ENCODE measurements at regions not wholly inside any gene's neighbourhood (a gene's known extent, or its start where the extent isn't known, plus 50 kb on each side); places are given as distances from the start of the nearest gene placed in this dataset.
"Not testable (repeated sequence)": the region's sequence is repeated elsewhere in the genome, so short reads cannot be mapped to it uniquely, and the experiment has no call there.

DNA sequence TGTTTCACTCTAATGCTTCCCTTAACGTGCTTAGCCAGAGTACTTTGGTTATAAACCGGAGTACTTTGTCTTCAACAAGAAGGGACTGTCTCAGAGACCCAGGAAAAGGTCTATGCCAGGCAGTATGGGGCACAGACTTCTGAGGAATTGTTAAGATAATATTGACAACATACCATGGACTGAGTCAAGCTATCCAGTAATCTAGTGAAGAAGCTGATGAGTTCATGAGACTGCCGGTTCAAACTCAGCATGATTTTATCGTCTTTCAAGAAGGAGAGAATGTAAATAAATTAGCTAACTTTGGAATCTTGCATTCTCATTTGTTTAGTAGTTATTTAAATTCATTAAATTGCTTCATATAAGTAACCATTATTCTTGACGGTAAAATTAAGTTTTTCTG, 546.1 kb downstream of the PPP4R3C start:
- no peak overlapping the region for H3K27ac ChIP-seq
- no peaks in the 10 kb centered on the region for H3K9me3 ChIP-seq
- H3K4me1 ChIP-seq, result no peaks in the 10 kb centered on the region
- no peak for DNase-seq
- H3K4me3 ChIP-seq, result no peak overlapping the region
- 75 to 84% (median 80%) methylated on average over 5 of the region's 5 CpGs for WGBS, 5 donors
- H3K36me3 ChIP-seq, result no peaks in the 10 kb centered on the region
- TF ChIP-seq POLR2AphosphoS5 (IDR thresholded peaks at IDR 0.05), result no peak
- H3K27me3 ChIP-seq, result no peaks in the 10 kb centered on the region
- intact Hi-C loops (cut with DNase I; ENCODE audit: low total_unique reads), result no loop called here

DNA sequence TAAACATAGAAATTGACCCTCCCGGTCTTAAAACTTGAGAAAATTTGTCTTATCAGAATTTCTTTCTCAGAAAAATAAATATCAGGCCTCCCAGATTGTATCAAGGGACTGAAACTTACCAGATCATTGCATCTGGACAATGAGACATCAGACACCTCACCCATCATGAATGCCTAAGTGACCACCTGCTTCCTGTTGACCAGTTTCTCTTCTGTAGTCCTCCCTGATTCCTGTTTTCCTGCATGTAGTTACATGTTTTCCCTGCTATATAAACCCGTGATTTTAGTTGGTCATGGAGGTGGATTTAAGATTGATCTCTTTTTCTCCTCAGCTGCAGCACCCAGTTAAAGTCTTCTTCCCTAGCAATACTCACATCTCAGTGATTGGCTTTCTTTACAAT, 548.1 kb downstream of the PPP4R3C start:
- no peaks in the 10 kb centered on the region for H3K36me3 ChIP-seq
- TF ChIP-seq, protein P1, sequence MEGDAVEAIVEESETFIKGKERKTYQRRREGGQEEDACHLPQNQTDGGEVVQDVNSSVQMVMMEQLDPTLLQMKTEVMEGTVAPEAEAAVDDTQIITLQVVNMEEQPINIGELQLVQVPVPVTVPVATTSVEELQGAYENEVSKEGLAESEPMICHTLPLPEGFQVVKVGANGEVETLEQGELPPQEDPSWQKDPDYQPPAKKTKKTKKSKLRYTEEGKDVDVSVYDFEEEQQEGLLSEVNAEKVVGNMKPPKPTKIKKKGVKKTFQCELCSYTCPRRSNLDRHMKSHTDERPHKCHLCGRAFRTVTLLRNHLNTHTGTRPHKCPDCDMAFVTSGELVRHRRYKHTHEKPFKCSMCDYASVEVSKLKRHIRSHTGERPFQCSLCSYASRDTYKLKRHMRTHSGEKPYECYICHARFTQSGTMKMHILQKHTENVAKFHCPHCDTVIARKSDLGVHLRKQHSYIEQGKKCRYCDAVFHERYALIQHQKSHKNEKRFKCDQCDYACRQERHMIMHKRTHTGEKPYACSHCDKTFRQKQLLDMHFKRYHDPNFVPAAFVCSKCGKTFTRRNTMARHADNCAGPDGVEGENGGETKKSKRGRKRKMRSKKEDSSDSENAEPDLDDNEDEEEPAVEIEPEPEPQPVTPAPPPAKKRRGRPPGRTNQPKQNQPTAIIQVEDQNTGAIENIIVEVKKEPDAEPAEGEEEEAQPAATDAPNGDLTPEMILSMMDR (IDR thresholded peaks at IDR 0.05), result no peak
- no peak for TF ChIP-seq EP300 (IDR thresholded peaks at IDR 0.05)
- no peak for TF ChIP-seq POLR2AphosphoS5 (IDR thresholded peaks at IDR 0.05)
- no peak for TF ChIP-seq POLR2A (IDR thresholded peaks at IDR 0.05)
- H3K27ac ChIP-seq, result no peak overlapping the region
- H3K4me1 ChIP-seq, result no peaks in the 10 kb centered on the region
- no peak overlapping the region for H3K4me3 ChIP-seq
- H3K9me3 ChIP-seq, result no peaks in the 10 kb centered on the region
- no peaks in the 10 kb centered on the region for H3K27me3 ChIP-seq
- WGBS, 5 donors, result 33 to 47% (median 41%) methylated on average over 2 of the region's 2 CpGs
- intact Hi-C loops (cut with DNase I; ENCODE audit: low total_unique reads), result no loop called here
- DNase-seq, result no peak

DNA sequence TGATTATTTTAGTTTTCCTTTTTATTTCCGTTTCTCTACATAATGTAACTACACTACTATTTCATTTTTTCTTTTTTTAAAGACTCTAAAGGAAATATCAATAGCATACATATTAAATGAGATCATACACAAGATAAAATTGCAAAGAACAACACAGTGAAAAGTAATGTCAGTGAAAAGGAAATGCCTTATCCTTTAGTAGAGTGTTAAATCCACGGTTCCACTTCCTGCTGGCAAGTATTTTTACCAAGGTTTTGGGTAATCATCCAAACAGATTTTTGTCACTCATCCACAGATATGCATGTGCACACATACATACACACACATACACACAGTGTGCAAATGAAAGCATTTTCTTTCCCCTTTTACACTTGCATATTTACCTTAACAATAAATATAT, 548.9 kb downstream of the PPP4R3C start:
- no peak for TF ChIP-seq POLR2AphosphoS5 (IDR thresholded peaks at IDR 0.05)
- no peak for TF ChIP-seq POLR2A (IDR thresholded peaks at IDR 0.05)
- TF ChIP-seq EP300 (IDR thresholded peaks at IDR 0.05), result no peak
- Histone ChIP-seq H3K4me3 (no peak overlapping the region), H3K36me3 (no peaks in the 10 kb centered on the region), H3K27ac (no peak overlapping the region), H3K9me3 (no peaks in the 10 kb centered on the region), H3K27me3 (no peaks in the 10 kb centered on the region), H3K4me1 (no peaks in the 10 kb centered on the region)
- no peak for DNase-seq
- intact Hi-C loops (cut with DNase I; ENCODE audit: low total_unique reads), result no loop called here
- WGBS, 5 donors, result 26 to 48% (median 30%) methylated on average over 2 of the region's 2 CpGs

DNA sequence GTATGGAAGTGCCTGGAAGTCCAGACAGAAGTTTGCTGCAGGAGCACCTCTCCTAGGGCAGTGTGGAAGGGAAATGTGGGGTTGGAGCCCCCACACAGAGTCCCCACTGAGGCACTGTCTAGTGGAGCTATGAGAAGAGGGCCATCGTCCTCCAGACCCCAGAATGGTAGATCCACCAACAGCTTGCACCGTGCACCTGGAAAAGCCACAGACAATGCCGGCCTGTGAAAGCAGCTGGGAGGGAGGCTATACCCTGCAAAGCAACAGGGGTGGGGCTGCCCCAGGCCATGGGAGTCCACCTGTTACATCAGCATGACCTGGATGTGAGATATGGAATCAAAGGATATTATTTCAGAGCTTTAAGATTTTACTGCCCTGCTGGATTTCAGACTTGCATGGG, 551.4 kb downstream of the PPP4R3C start:
- DNase-seq; intact Hi-C loops (cut with DNase I; ENCODE audit: low total_unique reads); H3K4me1 ChIP-seq; H3K27me3 ChIP-seq; H3K9me3 ChIP-seq; H3K27ac ChIP-seq; H3K36me3 ChIP-seq; H3K4me3 ChIP-seq: not testable (repeated sequence)
- WGBS, 5 donors, result 50 to 90% (median 70%) methylated on average over 3 of the region's 3 CpGs

DNA sequence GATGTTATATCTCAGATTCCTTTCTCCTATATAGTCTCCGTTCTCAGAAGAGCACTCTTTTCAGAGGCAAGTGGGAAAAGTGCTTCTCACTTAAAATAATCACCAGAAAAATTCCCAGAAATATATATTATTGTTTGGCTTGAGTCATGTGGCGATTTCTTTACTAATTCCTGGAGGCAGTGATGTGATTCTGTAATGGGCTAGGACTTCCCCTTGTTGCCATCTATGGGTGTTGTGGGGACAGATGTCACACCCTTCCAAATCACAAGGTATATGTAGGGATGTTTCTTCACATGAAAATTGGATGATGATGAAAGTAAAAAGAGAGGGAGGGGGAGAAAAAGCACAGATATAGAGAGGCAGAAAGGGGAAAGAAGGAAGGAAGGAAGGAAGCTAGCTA, 553.4 kb downstream of the PPP4R3C start:
- Histone ChIP-seq H3K4me1 (no peaks in the 10 kb centered on the region), H3K4me3 (no peak overlapping the region), H3K36me3 (no peaks in the 10 kb centered on the region), H3K9me3 (no peaks in the 10 kb centered on the region), H3K27me3 (no peaks in the 10 kb centered on the region), H3K27ac (no peak overlapping the region)
- WGBS, 5 donors, result 44 to 61% (median 51%) methylated on average over 2 of the region's 2 CpGs
- TF ChIP-seq POLR2AphosphoS5 (IDR thresholded peaks at IDR 0.05), result no peak
- TF ChIP-seq, protein P1 (IDR thresholded peaks at IDR 0.05), result no peak
- intact Hi-C loops (cut with DNase I; ENCODE audit: low total_unique reads), result no loop called here
- no peak for DNase-seq

DNA sequence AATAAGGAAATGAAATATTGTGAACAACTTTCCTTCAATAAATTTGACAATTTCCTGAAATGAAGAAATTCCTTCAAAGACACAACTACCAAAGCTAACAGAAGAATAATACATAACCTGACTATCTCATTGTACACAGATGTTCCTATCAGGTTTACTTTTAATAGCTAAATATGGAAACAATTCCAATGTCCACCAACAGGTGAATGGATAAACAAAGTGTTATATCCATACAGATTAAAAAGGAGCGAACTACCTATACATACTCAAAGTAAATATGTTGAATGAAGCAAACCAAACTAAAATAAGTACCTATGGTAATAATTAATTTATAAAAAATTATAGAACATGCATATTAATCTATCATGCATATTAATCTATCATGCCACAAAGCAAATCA, 554.9 kb downstream of the PPP4R3C start:
- no peak for TF ChIP-seq POLR2A (IDR thresholded peaks at IDR 0.05)
- TF ChIP-seq EP300 (IDR thresholded peaks at IDR 0.05), result no peak
- TF ChIP-seq, protein P1 (IDR thresholded peaks at IDR 0.05), result no peak
- no peak for TF ChIP-seq POLR2AphosphoS5 (IDR thresholded peaks at IDR 0.05)
- Histone ChIP-seq H3K27me3 (no peaks in the 10 kb centered on the region), H3K4me3 (no peak overlapping the region), H3K36me3 (no peaks in the 10 kb centered on the region), H3K27ac (no peak overlapping the region), H3K4me1 (no peaks in the 10 kb centered on the region), H3K9me3 (no peaks in the 10 kb centered on the region)
- DNase-seq, result no peak
- intact Hi-C loops (cut with DNase I; ENCODE audit: low total_unique reads), result no loop called here
- WGBS, 5 donors, result 33 to 63% (median 53%) methylated on average over 1 of the region's 1 CpG
